Mesendoderm (in vitro differentiated cells): ENCODE measurements at regions not wholly inside any gene's neighbourhood (a gene's known extent, or its start where the extent isn't known, plus 50 kb on each side); places are given as distances from the start of the nearest gene placed in this dataset.

Experiments
- DNase-seq: peaks from one replicate; pipeline ENCODE4 v3.0.0; 2013
- H2AK5ac ChIP-seq: 2 replicates; pipeline ENCODE4 v1.6.1; 2013; ENCODE audit warnings: low read length, inconsistent platforms
- H2BK120ac ChIP-seq: 2 replicates; pipeline ENCODE4 v1.6.1; 2013; ENCODE audit warnings: low read depth, mild to moderate bottlenecking, low read length, moderate library complexity, mixed read lengths
- H2BK15ac ChIP-seq: replicated peaks from 2 replicates; pipeline ENCODE4 v1.6.1; 2013; ENCODE audit warnings: low read depth, mild to moderate bottlenecking, moderate library complexity
- H2BK5ac ChIP-seq: 2 replicates; pipeline ENCODE4 v1.6.1; 2013; ENCODE audit warnings: low read length, inconsistent platforms
- H3K18ac ChIP-seq: 2 replicates; pipeline ENCODE4 v1.6.1; 2013; ENCODE audit warnings: mild to moderate bottlenecking, low read length, mixed read lengths
- H3K23ac ChIP-seq: one replicate; pipeline ENCODE4 v1.6.1; 2013; ENCODE audit warnings: low read length
- H3K27ac ChIP-seq: 2 replicates; pipeline ENCODE4 v1.5.1; 2013; ENCODE audit warnings: low read depth, mild to moderate bottlenecking, inconsistent platforms, low read length, moderate library complexity
- H3K27me3 ChIP-seq: 2 replicates; pipeline ENCODE4 v1.6.1; 2013; ENCODE audit warnings: low read length, control low read depth, mild to moderate bottlenecking, inconsistent platforms; ENCODE audit not compliant: insufficient read depth, poor library complexity
- H3K36me3 ChIP-seq: 2 replicates; pipeline ENCODE4 v1.6.1; 2013; ENCODE audit warnings: low read length, inconsistent platforms; ENCODE audit not compliant: control insufficient read depth, insufficient read depth
- H3K4ac ChIP-seq: one replicate; pipeline ENCODE4 v1.6.1; 2013; ENCODE audit warnings: low read depth, mild to moderate bottlenecking, low read length, moderate library complexity
- H3K4me1 ChIP-seq: 2 replicates; pipeline ENCODE4 v1.6.1; 2013; ENCODE audit warnings: low read depth, low read length, inconsistent platforms; ENCODE audit not compliant: control insufficient read depth
- H3K4me2 ChIP-seq: 2 replicates; pipeline ENCODE4 v1.6.1; 2013; ENCODE audit warnings: low read length
- H3K4me3 ChIP-seq: 2 replicates; pipeline ENCODE4 v1.5.1; 2013; ENCODE audit warnings: mild to moderate bottlenecking, low read length
- H3K56ac ChIP-seq: one replicate; pipeline ENCODE4 v1.6.1; 2013; ENCODE audit warnings: low read length
- H3K79me1 ChIP-seq: 2 replicates; pipeline ENCODE4 v1.6.1; 2013; ENCODE audit warnings: low read length, inconsistent platforms
- H3K79me2 ChIP-seq: 2 replicates; pipeline ENCODE4 v1.6.1; 2013; ENCODE audit warnings: mild to moderate bottlenecking, low read length; ENCODE audit not compliant: control insufficient read depth, insufficient read depth
- H3K9ac ChIP-seq: 2 replicates; pipeline ENCODE4 v1.6.1; 2013; ENCODE audit warnings: low read length, inconsistent platforms
- H4K5ac ChIP-seq: one replicate; pipeline ENCODE4 v1.6.1; 2013; ENCODE audit warnings: low read length
- H4K8ac ChIP-seq: one replicate; pipeline ENCODE4 v1.6.1; 2013; ENCODE audit warnings: low read depth, mild to moderate bottlenecking, control low read depth, low read length, moderate library complexity
- WGBS: extraction: QIAGEN DNeasy Blood & Tissue Kit; methylation state at CpG from one replicate; pipeline ENCODE4 v1.1.7; 2013; ENCODE audit warnings: low lambda C conversion rate, missing lambda C conversion rate; ENCODE audit not compliant: insufficient coverage; ENCODE audit errors: extremely low coverage; 5-methylcytosine and 5-hydroxymethylcytosine counted together

DNA sequence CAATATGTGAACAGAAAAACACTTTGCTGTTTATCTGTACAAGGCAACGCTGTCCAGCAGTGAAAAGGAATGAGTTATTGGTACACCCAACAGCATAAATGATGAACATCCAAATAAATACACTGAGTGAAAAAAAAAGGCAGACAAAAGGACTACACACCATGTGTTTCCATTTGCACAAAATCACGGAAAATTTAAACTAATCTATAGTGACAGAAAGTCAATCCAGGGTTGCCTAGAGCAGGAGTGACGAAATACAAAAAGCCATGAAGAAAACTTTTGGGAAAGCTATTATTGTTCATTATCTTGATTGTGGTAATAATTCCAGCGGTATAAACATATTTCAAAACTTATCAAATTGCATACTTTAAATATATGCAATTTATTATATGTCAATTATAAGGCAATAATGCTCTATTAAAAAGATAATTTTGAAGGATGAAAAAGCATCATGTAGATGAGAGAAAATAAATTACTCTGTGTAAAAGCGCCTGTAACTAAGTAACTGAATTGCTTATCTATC lies 578.0 kb upstream of the TMEM132C start:
- WGBS: no CpG with 5 or more reads among the region's 5 CpGs
- Histone ChIP-seq H4K8ac (no peak overlapping the region), H4K5ac (no peak overlapping the region), H3K36me3 (no peaks in the 10 kb centered on the region), H3K9ac (no peak overlapping the region), H3K23ac (no peak overlapping the region), H3K4ac (no peak overlapping the region), H3K27me3 (no peaks in the 10 kb centered on the region), H2BK15ac (no peak overlapping the region), H2BK5ac (no peak overlapping the region), H3K18ac (no peak overlapping the region), H3K4me1 (no peaks in the 10 kb centered on the region), H2AK5ac (no peak overlapping the region), H3K56ac (no peak overlapping the region), H2BK120ac (no peak overlapping the region), H3K79me2 (no peaks in the 10 kb centered on the region), H3K4me2 (no peak overlapping the region), H3K79me1 (no peaks in the 10 kb centered on the region), H3K4me3 (no peak overlapping the region), H3K27ac (no peak overlapping the region)
- no peak for DNase-seq

DNA sequence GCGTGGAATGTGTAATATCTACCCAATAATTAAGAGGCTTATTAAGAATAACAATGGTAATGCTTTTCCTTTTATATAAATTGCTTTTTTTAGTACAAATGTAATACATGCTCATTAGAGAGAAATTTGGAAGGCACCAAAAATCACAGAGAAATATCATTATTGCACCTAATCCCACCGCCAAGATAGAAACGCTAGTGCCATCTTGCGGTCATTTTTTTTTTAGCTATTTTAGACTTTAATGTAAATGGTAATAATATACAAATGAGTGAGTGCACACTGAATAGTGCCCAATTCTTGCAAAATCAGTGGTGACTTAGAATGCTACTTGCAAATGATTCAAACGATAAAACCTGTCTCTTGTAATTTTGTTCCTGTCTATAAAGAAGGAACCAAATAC lies 576.8 kb upstream of the TMEM132C start:
- H4K8ac ChIP-seq: no peak overlapping the region
- H3K56ac ChIP-seq: no peak overlapping the region
- no peak overlapping the region for H3K27ac ChIP-seq
- H3K18ac ChIP-seq: no peak overlapping the region
- no peak overlapping the region for H3K9ac ChIP-seq
- H3K4me3 ChIP-seq: no peak overlapping the region
- H2BK5ac ChIP-seq: no peak overlapping the region
- H3K4ac ChIP-seq: no peak overlapping the region
- no peaks in the 10 kb centered on the region for H3K36me3 ChIP-seq
- no peak overlapping the region for H3K4me2 ChIP-seq
- no peak overlapping the region for H4K5ac ChIP-seq
- no peaks in the 10 kb centered on the region for H3K79me1 ChIP-seq
- H2AK5ac ChIP-seq: no peak overlapping the region
- no peak overlapping the region for H3K23ac ChIP-seq
- H3K27me3 ChIP-seq: no peaks in the 10 kb centered on the region
- H3K4me1 ChIP-seq: no peaks in the 10 kb centered on the region
- H3K79me2 ChIP-seq: no peaks in the 10 kb centered on the region
- no peak overlapping the region for H2BK15ac ChIP-seq
- H2BK120ac ChIP-seq: no peak overlapping the region
- no CpG with 5 or more reads among the region's 5 CpGs for WGBS
- no peak for DNase-seq

DNA sequence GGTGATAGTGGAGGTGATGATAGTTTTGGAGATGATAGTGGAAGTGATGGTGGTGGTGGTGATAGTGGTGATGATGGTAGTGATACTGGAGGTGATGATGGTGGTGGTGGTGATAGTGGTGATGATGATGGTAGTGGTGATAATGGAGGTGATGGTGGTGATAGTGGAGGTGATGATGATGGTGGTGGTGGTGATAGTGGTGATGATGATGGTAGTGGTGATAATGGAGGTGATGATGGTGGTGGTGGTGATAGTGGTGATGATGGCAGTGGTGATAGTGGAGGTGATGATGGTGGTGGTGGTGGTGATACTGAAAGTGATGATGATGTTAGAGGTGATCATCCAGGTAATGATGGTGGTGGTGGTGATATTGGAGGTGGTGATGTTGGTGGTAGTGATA lies 570.0 kb upstream of the TMEM132C start:
- Histone ChIP-seq H3K4me2 (no peak overlapping the region), H4K5ac (no peak overlapping the region), H2BK120ac (no peak overlapping the region), H3K4ac (no peak overlapping the region), H3K27me3 (no peaks in the 10 kb centered on the region), H3K27ac (no peak overlapping the region), H3K79me1 (no peaks in the 10 kb centered on the region), H3K36me3 (no peaks in the 10 kb centered on the region), H3K9ac (no peak overlapping the region), H3K23ac (no peak overlapping the region), H3K4me1 (no peaks in the 10 kb centered on the region), H2BK5ac (no peak overlapping the region), H2AK5ac (no peak overlapping the region), H3K4me3 (no peak overlapping the region), H2BK15ac (no peak overlapping the region), H3K56ac (no peak overlapping the region), H4K8ac (no peak overlapping the region), H3K79me2 (no peaks in the 10 kb centered on the region), H3K18ac (no peak overlapping the region)
- DNase-seq: no peak

DNA sequence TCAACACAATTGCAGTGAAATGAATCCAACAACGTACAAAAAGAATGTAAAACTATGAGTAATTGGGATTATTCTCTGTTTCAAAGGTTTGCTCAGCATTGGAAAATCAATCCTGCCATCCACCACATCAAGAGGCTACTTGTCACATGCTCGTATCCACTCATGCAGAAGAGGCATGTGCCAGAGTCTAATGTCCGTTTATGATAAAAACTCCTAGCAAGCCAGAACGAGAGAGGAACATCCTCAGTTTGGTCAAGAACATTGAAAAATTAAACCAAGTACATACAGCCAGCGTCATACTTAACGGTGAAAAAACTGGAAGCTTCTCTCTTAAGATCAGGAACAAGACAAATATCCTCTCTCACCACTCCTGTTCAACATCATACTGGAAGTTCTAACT lies 563.9 kb upstream of the TMEM132C start:
- Histone ChIP-seq H3K4ac (no peak overlapping the region), H3K27me3 (no peaks in the 10 kb centered on the region), H3K4me1 (no peaks in the 10 kb centered on the region), H2BK15ac (no peak overlapping the region), H3K23ac (no peak overlapping the region), H2BK120ac (no peak overlapping the region), H3K4me3 (no peak overlapping the region), H3K36me3 (no peaks in the 10 kb centered on the region), H4K5ac (no peak overlapping the region), H3K79me1 (no peaks in the 10 kb centered on the region), H3K56ac (no peak overlapping the region), H2AK5ac (no peak overlapping the region), H2BK5ac (no peak overlapping the region), H3K18ac (no peak overlapping the region), H3K79me2 (no peaks in the 10 kb centered on the region), H3K9ac (no peak overlapping the region), H4K8ac (no peak overlapping the region), H3K27ac (no peak overlapping the region), H3K4me2 (no peak overlapping the region)
- DNase-seq: no peak
- WGBS: no CpG with 5 or more reads among the region's 6 CpGs

DNA sequence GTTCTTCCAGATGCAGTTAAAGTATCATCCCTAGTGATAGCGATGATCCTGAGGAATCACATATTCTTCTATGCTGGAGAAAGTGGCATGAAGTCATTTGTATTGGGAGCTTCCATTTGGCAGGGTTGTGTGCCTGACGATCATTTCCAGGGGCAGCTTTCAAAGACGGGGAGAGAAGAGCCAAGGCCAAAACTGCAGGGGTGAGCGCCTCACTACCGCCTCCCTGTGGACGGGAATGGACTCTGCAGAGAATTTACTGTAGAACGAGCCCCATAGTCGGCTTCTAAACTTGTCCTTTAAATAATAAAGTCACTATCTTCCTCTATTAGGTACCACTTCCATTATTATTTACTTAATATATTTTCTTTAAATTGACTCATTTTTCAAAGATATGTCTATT lies 555.9 kb upstream of the TMEM132C start:
- peak; percentile 35 for DNase-seq
- H4K5ac ChIP-seq: no peak overlapping the region

DNA sequence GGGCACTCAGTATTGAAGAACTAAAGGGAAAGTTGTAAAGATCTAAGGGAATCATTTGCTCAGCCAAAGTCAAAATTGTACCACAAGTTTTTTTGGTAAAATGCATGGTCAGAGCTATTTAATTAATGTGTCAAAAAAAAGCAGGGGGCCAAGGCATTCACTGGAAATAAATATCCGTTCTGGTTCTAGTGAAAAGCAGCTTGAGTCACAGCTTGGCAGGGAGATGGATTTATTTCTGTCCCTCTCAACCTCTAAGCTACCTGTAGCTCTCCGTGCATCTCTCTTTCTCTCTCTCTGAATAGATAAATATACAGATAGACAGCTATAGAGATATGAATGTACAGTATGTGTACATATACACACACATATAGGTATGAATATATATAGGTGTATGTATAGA lies 554.4 kb upstream of the TMEM132C start:
- Histone ChIP-seq H4K5ac (no peak overlapping the region), H3K79me2 (no peaks in the 10 kb centered on the region), H3K56ac (no peak overlapping the region), H3K27me3 (no peaks in the 10 kb centered on the region), H2AK5ac (no peak overlapping the region), H3K4me1 (no peaks in the 10 kb centered on the region), H3K4me3 (no peak overlapping the region), H3K4me2 (no peak overlapping the region), H3K79me1 (no peaks in the 10 kb centered on the region), H2BK15ac (no peak overlapping the region), H3K4ac (no peak overlapping the region), H3K18ac (no peak overlapping the region), H3K23ac (no peak overlapping the region), H4K8ac (no peak overlapping the region), H3K9ac (no peak overlapping the region), H3K27ac (no peak overlapping the region), H2BK120ac (no peak overlapping the region), H2BK5ac (no peak overlapping the region), H3K36me3 (no peaks in the 10 kb centered on the region)
- DNase-seq: no peak
- no CpG with 5 or more reads among the region's 2 CpGs for WGBS

More for the DNA sequence above, 555.9 kb upstream of the TMEM132C start:
- no peak overlapping the region for H3K27ac ChIP-seq
- H3K4me1 ChIP-seq: no peaks in the 10 kb centered on the region
- H3K18ac ChIP-seq: no peak overlapping the region
- no peaks in the 10 kb centered on the region for H3K79me2 ChIP-seq
- H3K23ac ChIP-seq: no peak overlapping the region
- no peak overlapping the region for H3K4ac ChIP-seq
- H2BK5ac ChIP-seq: no peak overlapping the region
- no peak overlapping the region for H4K8ac ChIP-seq
- no peak overlapping the region for H3K9ac ChIP-seq
- no peak overlapping the region for H3K4me3 ChIP-seq
- no peak overlapping the region for H2AK5ac ChIP-seq
- no peak overlapping the region for H3K56ac ChIP-seq
- H3K27me3 ChIP-seq: no peaks in the 10 kb centered on the region
- no peak overlapping the region for H2BK120ac ChIP-seq
- no peak overlapping the region for H2BK15ac ChIP-seq
- H3K79me1 ChIP-seq: no peaks in the 10 kb centered on the region
- no peaks in the 10 kb centered on the region for H3K36me3 ChIP-seq
- H3K4me2 ChIP-seq: no peak overlapping the region
- WGBS: no CpG with 5 or more reads among the region's 8 CpGs
